B cell (primary cell): ENCODE measurements at regions not wholly inside any gene's neighbourhood (a gene's known extent, or its start where the extent isn't known, plus 50 kb on each side); places are given as distances from the start of the nearest gene placed in this dataset.

Source experiments
- ATAC-seq: fragments of 200-7000 bp; cut with Tn5 transposase; one replicate; pipeline ENCODE4 v1.10.0; 2021; ENCODE audit warnings: low read depth, mild to moderate bottlenecking, moderate number of reproducible peaks, moderate library complexity
- CTCF ChIA-PET: fragments of 350-600 bp; sonication (Branson Sonifier 250); formaldehyde crosslinking; loops from one replicate; lab custom pipeline; 2021; ENCODE audit warnings: antibody characterized with exemption, inconsistent platforms; lab: Charles Lee
- POLR2A ChIA-PET: fragments of 350-600 bp; sonication (Branson Sonifier 250); formaldehyde crosslinking; loops from one replicate; lab custom pipeline; 2021; ENCODE audit warnings: antibody characterized with exemption; lab: Charles Lee
- DNase-seq: peaks from one replicate; pipeline ENCODE4 v3.0.0; 2013
- H2AFZ ChIP-seq: 2 replicates; pipeline ENCODE4 v1.6.1; 2012; ENCODE audit warnings: mild to moderate bottlenecking, low read depth, low read length; ENCODE audit not compliant: insufficient read depth, poor library complexity, severe bottlenecking
- H3K27ac ChIP-seq, 2 donors: 1 replicate in 1 of 2; 2 replicates in 1 of 2; pipeline ENCODE4 v1.5.1; 2012 to 2013; ENCODE audit warnings: low read length in 2 of 2, mild to moderate bottlenecking in 2 of 2, moderate library complexity in 1 of 2
- H3K27me3 ChIP-seq, 4 experiments: fragments of 200-600 bp in 1 of 4; sonication (generic) in 1 of 4; replicated peaks in 1 of 4; 1 replicate in 2 of 4; 2 replicates in 2 of 4; pipeline versions ENCODE4 v1.6.1 to v1.7.0; 2013 to 2016; ENCODE audit warnings: low read length in 3 of 4, mild to moderate bottlenecking in 2 of 4, mixed read lengths in 1 of 4, moderate library complexity in 1 of 4; ENCODE audit not compliant: insufficient read depth in 4 of 4, control insufficient read depth in 3 of 4; ENCODE audit errors: control extremely low read depth in 1 of 4
- H3K36me3 ChIP-seq, 2 experiments: replicated peaks in 1 of 2; 1 replicate in 1 of 2; 2 replicates in 1 of 2; pipeline versions ENCODE4 v1.6.1 to v1.7.1; 2013; ENCODE audit warnings: low read length in 1 of 2; ENCODE audit not compliant: insufficient read depth in 2 of 2, control insufficient read depth in 1 of 2; ENCODE audit errors: control extremely low read depth in 1 of 2, extremely low read depth in 1 of 2
- H3K4me1 ChIP-seq, 2 donors: fragments of 200-600 bp in 1 of 2; sonication (generic) in 1 of 2; 1 replicate in 1 of 2; 2 replicates in 1 of 2; pipeline versions ENCODE4 v1.5.1 to v1.6.1; 2013 to 2017; ENCODE audit warnings: low read length in 2 of 2; ENCODE audit not compliant: control insufficient read depth in 2 of 2, insufficient read depth in 2 of 2
- H3K4me2 ChIP-seq: replicated peaks from 2 replicates; pipeline ENCODE3; 2012; ENCODE audit warnings: mild to moderate bottlenecking, low read depth, low read length; ENCODE audit not compliant: poor library complexity, severe bottlenecking
- H3K4me3 ChIP-seq, 5 experiments: fragments of 200-600 bp in 1 of 5; sonication (generic) in 1 of 5; 1 replicate in 3 of 5; 2 replicates in 2 of 5; pipeline versions ENCODE4 v1.5.1 to v1.7.0; 2011 to 2016; ENCODE audit warnings: low read length in 4 of 5, mild to moderate bottlenecking in 4 of 5, low read depth in 2 of 5, control low read depth in 1 of 5, moderate library complexity in 1 of 5; ENCODE audit not compliant: insufficient read depth in 1 of 5; ENCODE audit errors: control extremely low read depth in 1 of 5, extremely low read depth in 1 of 5
- H3K79me2 ChIP-seq: fragments of 200-600 bp; sonication (generic); one replicate; pipeline ENCODE4 v1.6.0; 2016; ENCODE audit warnings: low read length; ENCODE audit not compliant: control insufficient read depth, insufficient read depth
- H3K9ac ChIP-seq: fragments of 200-600 bp; sonication (generic); 2 replicates; pipeline ENCODE4 v1.6.1; 2017; ENCODE audit warnings: mild to moderate bottlenecking, low read length, moderate library complexity
- H3K9me3 ChIP-seq, 3 donors: one replicate each; pipeline versions ENCODE4 v1.6.1 to v1.7.1; 2013; ENCODE audit warnings: low read length in 2 of 3; ENCODE audit not compliant: control insufficient read depth in 2 of 3, insufficient read depth in 1 of 3; ENCODE audit errors: control extremely low read depth in 1 of 3
- H4K20me1 ChIP-seq: 2 replicates; pipeline ENCODE4 v1.6.0; 2012; ENCODE audit warnings: mild to moderate bottlenecking, low read length; ENCODE audit not compliant: insufficient read depth, control insufficient read depth, poor library complexity, severe bottlenecking
- H3K27ac Mint-ChIP-seq: one replicate; pipeline ENCODE4 v1.8.0; 2021; ENCODE audit warnings: mixed read lengths
- H3K27me3 Mint-ChIP-seq: one replicate; pipeline ENCODE4 v1.8.0; 2021; ENCODE audit warnings: mixed read lengths
- H3K4me1 Mint-ChIP-seq: one replicate; pipeline ENCODE4 v1.8.0; 2021; ENCODE audit warnings: mixed read lengths
- H3K4me3 Mint-ChIP-seq: one replicate; pipeline ENCODE4 v1.8.0; 2021; ENCODE audit warnings: mixed read lengths
- H3K9me3 Mint-ChIP-seq: one replicate; pipeline ENCODE4 v1.8.0; 2022; ENCODE audit warnings: mixed read lengths; ENCODE audit not compliant: insufficient read depth
- EZH2 ChIP-seq: IDR thresholded peaks from 2 replicates; pipeline ENCODE4 v1.6.1; 2012; ENCODE audit warnings: borderline replicate concordance, low read depth, mild to moderate bottlenecking, moderate library complexity, low read length; ENCODE audit not compliant: insufficient read depth, poor library complexity, severe bottlenecking
- WGBS: methylation state at CpG from one replicate; pipeline ENCODE4 v1.1.5; 2013; ENCODE audit warnings: missing lambda C conversion rate; ENCODE audit not compliant: insufficient coverage; 5-methylcytosine and 5-hydroxymethylcytosine counted together
- intact Hi-C: fragments of 100-400 bp; cut with micrococcal nuclease; formaldehyde crosslinking; loops from one replicate; pipeline ENCODE4 v1.10.0; 2022
- TF ChIP-seq, protein P1 (sequence below): fragments of 200-600 bp; IDR thresholded peaks from one replicate; pipeline ENCODE4 v1.8.0; 2022; ENCODE audit warnings: antibody characterized with exemption, mild to moderate bottlenecking

DNA sequence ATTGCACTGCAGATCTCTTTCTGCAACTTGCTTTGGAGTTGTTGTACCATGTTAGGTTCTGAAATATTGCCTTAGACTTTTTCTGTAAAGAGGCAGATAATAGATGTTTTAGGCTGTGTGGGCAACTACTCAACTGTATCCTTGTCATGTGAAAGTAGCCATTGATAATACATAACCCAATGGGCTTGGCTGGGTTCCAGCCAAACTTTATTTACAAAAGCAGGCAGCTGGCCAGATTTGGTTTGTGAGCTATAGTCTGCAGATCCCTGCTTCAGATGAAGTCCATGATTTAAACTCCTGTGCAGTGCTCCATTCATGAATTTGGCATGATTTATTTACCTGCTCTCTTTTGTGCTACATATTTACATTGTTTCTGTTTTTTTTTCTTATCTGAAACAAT is 300.4 kb downstream of the IRX2 start:
- Histone ChIP-seq H3K27me3 (no peaks in the 10 kb centered on the region), H2AFZ (no peak overlapping the region), H4K20me1 (no peaks in the 10 kb centered on the region), H3K4me1 (no peaks in the 10 kb centered on the region), H3K9me3 (peaks cover 0 to 7% (median 0%) of the 10 kb centered on the region in 3 donors), H3K36me3 (no peaks in the 10 kb centered on the region), H3K79me2 (no peaks in the 10 kb centered on the region), H3K27ac (no peak overlapping the region), H3K9ac (no peak overlapping the region), H3K4me3 (no peak overlapping the region), H3K4me2 (no peak overlapping the region)
- ChIA-PET CTCF (no interaction called here), POLR2A (no interaction called here)
- no peak overlapping the region for H3K27ac Mint-ChIP-seq
- no peak for TF ChIP-seq EZH2
- TF ChIP-seq, protein P1, sequence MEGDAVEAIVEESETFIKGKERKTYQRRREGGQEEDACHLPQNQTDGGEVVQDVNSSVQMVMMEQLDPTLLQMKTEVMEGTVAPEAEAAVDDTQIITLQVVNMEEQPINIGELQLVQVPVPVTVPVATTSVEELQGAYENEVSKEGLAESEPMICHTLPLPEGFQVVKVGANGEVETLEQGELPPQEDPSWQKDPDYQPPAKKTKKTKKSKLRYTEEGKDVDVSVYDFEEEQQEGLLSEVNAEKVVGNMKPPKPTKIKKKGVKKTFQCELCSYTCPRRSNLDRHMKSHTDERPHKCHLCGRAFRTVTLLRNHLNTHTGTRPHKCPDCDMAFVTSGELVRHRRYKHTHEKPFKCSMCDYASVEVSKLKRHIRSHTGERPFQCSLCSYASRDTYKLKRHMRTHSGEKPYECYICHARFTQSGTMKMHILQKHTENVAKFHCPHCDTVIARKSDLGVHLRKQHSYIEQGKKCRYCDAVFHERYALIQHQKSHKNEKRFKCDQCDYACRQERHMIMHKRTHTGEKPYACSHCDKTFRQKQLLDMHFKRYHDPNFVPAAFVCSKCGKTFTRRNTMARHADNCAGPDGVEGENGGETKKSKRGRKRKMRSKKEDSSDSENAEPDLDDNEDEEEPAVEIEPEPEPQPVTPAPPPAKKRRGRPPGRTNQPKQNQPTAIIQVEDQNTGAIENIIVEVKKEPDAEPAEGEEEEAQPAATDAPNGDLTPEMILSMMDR: no peak
- peaks cover 2% of the 10 kb centered on the region for H3K9me3 Mint-ChIP-seq
- H3K4me1 Mint-ChIP-seq: no peaks in the 10 kb centered on the region
- ATAC-seq (no peak), DNase-seq (no peak)
- H3K4me3 Mint-ChIP-seq: no peak overlapping the region
- intact Hi-C loops: no loop called here
- H3K27me3 Mint-ChIP-seq: no peaks in the 10 kb centered on the region

DNA sequence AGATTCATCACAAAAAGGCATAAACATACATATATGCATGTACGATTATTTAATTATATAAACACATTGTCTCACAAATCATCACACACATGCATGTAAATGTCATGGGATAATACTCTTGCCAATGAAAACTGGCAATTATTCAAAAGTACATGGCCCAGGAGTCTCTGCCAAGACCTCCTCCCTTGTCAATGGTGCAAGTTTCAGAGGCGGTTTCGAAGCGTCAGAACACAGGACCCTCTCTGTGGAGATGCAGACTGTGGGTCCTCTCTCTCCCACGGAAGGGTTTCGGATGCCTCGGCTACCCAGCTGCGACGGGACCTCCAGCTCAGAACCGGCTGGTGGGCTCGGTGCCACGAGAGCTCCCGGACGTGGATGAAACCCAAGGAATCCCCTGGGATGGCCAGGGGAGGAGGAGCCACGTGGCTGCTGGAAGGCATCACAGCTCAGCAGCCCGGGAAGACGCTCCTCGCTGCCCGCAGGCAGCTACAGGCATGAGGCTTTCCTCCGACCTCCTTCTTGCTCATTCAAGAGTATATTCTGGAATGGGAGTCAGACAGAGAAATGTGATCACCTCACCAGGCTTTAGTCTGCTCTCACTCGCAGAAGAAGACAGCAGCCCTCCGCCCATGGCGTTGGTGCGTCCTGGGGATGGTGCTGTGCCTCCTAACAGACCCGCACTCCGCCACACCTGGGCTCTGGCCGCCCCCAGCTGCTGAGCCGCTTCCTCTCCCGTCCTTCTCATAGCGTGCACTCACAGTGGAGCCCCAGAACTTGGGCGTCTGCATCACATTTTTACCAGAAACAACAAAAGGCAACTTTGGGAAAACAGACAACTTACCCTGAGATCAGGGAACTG is 308.8 kb downstream of the IRX2 start:
- H3K9ac ChIP-seq: no peak overlapping the region
- no peak overlapping the region for H3K4me2 ChIP-seq
- Mint-ChIP-seq H3K9me3 (no peaks in the 10 kb centered on the region), H3K27ac (no peak overlapping the region), H3K4me3 (no peak overlapping the region), H3K27me3 (no peaks in the 10 kb centered on the region), H3K4me1 (no peaks in the 10 kb centered on the region)
- no peaks in the 10 kb centered on the region for H3K79me2 ChIP-seq
- no peaks in the 10 kb centered on the region for H3K4me1 ChIP-seq
- H3K4me3 ChIP-seq: no peak overlapping the region
- no peak for ATAC-seq
- H3K27me3 ChIP-seq: no peaks in the 10 kb centered on the region
- no peak overlapping the region for H3K27ac ChIP-seq
- TF ChIP-seq, protein P1: no peak
- TF ChIP-seq EZH2: no peak
- DNase-seq: no peak
- no peaks in the 10 kb centered on the region for H3K36me3 ChIP-seq
- POLR2A ChIA-PET: no interaction called here
- WGBS: 91% methylated on average over 30 of the region's 31 CpGs
- no peak overlapping the region for H2AFZ ChIP-seq
- CTCF ChIA-PET: no interaction called here
- intact Hi-C loops: no loop called here
- peaks cover 0 to 13% (median 0%) of the 10 kb centered on the region in 3 donors for H3K9me3 ChIP-seq
- no peaks in the 10 kb centered on the region for H4K20me1 ChIP-seq
